ENCODE measurements at regions not wholly inside any gene's neighbourhood (a gene's known extent, or its start where the extent isn't known, plus 50 kb on each side); places are given as distances from the start of the nearest gene placed in this dataset.

GRCh38 chr17:62868008-62868407 is 59.9 kb upstream of the MARCHF10 start:
- TF ChIP-seq POLR2A (IDR thresholded peaks at IDR 0.05) (no peak), POLR2AphosphoS5 (IDR thresholded peaks at IDR 0.05) (no peak)

Data from spleen (tissue), 3 donors.